ENCODE measurements at regions not wholly inside any gene's neighbourhood (a gene's known extent, or its start where the extent isn't known, plus 50 kb on each side); places are given as distances from the start of the nearest gene placed in this dataset.

DNA sequence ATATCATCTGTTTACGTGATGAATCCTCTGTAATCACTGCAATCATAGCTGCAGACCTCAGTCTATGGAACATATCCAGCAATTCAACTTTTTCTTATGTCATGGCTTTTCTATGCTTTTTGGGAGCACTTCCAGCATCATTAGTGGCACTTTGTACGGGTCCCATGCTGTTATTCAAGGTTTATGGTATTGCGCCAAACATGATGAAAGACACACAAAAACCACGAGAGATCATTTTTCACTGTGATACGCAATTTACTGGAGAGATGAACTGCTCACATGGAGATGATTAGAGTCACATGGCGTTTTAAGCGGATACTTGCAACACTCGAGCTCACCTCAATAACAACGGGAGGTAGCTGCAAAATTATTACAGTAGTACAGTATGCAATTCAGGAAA lies 2101.7 kb upstream of the PCDH20 start:
- Histone ChIP-seq H3K27ac (no peak overlapping the region), H3K9me3 (no peaks in the 10 kb centered on the region), H3K36me3 (no peaks in the 10 kb centered on the region), H3K4me1 (no peaks in the 10 kb centered on the region), H3K4me3 (no peak overlapping the region), H3K27me3 (no peaks in the 10 kb centered on the region)
- TF ChIP-seq, protein P1, sequence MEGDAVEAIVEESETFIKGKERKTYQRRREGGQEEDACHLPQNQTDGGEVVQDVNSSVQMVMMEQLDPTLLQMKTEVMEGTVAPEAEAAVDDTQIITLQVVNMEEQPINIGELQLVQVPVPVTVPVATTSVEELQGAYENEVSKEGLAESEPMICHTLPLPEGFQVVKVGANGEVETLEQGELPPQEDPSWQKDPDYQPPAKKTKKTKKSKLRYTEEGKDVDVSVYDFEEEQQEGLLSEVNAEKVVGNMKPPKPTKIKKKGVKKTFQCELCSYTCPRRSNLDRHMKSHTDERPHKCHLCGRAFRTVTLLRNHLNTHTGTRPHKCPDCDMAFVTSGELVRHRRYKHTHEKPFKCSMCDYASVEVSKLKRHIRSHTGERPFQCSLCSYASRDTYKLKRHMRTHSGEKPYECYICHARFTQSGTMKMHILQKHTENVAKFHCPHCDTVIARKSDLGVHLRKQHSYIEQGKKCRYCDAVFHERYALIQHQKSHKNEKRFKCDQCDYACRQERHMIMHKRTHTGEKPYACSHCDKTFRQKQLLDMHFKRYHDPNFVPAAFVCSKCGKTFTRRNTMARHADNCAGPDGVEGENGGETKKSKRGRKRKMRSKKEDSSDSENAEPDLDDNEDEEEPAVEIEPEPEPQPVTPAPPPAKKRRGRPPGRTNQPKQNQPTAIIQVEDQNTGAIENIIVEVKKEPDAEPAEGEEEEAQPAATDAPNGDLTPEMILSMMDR (IDR thresholded peaks at IDR 0.05): no peak
- no peak for DNase-seq (ENCODE audit: low spot score)

GRCh38 chr13:63516124-63516523 lies 2100.5 kb upstream of the PCDH20 start:
- H3K4me3 ChIP-seq: no peak overlapping the region
- TF ChIP-seq, protein P1 (IDR thresholded peaks at IDR 0.05): no peak
- no peak for DNase-seq (ENCODE audit: low spot score)
- no peaks in the 10 kb centered on the region for H3K4me1 ChIP-seq
- no peaks in the 10 kb centered on the region for H3K9me3 ChIP-seq
- no peaks in the 10 kb centered on the region for H3K27me3 ChIP-seq
- H3K36me3 ChIP-seq: no peaks in the 10 kb centered on the region
- no peak overlapping the region for H3K27ac ChIP-seq

DNA sequence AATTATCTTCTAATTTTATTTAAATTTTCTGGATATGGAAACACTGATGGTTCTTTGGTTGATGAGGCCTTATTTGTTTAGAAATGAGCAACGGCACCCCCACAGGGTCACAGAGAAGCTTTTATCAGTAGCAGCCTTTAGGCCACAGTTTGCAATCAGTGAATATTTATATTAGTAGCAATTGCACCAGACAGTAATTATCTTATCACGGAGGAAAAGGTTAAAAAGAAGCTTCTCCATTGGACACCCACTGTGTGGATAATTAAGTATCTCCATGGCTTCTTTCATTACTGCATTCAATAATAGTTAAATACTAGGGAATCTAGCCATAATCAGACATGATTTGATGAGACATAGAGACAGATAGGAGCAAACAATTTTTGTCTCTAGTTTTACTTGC lies 2099.2 kb upstream of the PCDH20 start:
- Histone ChIP-seq H3K27ac (no peak overlapping the region), H3K9me3 (no peaks in the 10 kb centered on the region), H3K4me1 (no peaks in the 10 kb centered on the region), H3K4me3 (no peak overlapping the region), H3K36me3 (no peaks in the 10 kb centered on the region), H3K27me3 (no peaks in the 10 kb centered on the region)
- no peak for DNase-seq (ENCODE audit: low spot score)
- TF ChIP-seq, protein P1 (IDR thresholded peaks at IDR 0.05): no peak

DNA sequence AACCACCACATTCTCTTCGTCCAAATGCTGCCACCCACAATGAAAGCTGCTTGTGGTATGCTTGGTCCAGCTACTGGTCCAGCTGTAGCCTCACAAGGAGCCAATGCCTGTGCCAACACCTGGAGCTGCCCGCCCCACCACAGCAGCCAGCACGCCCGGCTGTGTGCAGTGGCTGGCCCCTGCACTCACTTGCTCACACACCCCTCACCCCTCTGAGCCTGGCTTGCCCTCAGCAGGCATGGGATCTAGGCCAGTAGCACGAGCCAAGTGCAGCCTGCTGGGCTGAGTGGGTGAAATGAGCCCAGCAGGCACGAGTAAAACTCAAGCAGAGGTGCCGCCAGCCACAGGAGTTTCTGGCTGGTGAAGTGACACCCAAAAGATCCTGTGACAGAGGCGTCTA lies 2096.4 kb upstream of the PCDH20 start:
- H3K36me3 ChIP-seq: no peaks in the 10 kb centered on the region
- H3K27me3 ChIP-seq: no peaks in the 10 kb centered on the region
- no peaks in the 10 kb centered on the region for H3K4me1 ChIP-seq
- TF ChIP-seq, protein P1 (IDR thresholded peaks at IDR 0.05): no peak
- H3K4me3 ChIP-seq: no peak overlapping the region
- no peak for DNase-seq (ENCODE audit: low spot score)
- H3K9me3 ChIP-seq: no peaks in the 10 kb centered on the region
- H3K27ac ChIP-seq: no peak overlapping the region

- H3K4me1 ChIP-seq: no peaks in the 10 kb centered on the region
- H3K4me3 ChIP-seq: no peak overlapping the region
- H3K27me3 ChIP-seq: no peaks in the 10 kb centered on the region
- TF ChIP-seq, protein P1 (IDR thresholded peaks at IDR 0.05): no peak
- peaks cover 0 to 11% of the 10 kb centered on the region in 2 donors for H3K9me3 ChIP-seq
- H3K27ac ChIP-seq: no peak overlapping the region
- H3K36me3 ChIP-seq: no peaks in the 10 kb centered on the region
- no peak for DNase-seq (ENCODE audit: low spot score)
These were observed 2086.1 kb upstream of the PCDH20 start for GRCh38 chr13:63501702-63502101.

DNA sequence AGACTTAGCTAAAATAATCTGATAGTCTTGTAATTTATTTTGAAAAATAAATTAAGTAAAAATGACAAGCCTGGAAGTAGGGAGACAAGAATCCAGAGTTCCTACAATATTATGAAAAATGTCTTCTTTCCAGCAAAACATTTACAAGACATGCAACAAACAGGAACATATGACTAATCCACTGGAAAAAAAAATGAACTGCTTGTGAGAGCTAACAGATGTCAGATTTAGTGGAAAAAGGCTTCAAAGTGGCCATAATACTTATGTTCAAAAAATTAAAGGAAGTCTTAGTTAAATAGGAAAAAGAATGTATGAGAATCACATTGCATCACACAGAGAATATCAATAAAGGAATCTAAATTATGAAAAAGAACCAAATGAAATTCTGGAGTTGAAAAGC lies 2082.0 kb upstream of the PCDH20 start:
- no peak for DNase-seq (ENCODE audit: low spot score)
- H3K9me3 ChIP-seq: peaks cover 0 to 11% of the 10 kb centered on the region in 2 donors

More for the DNA sequence above, 2082.0 kb upstream of the PCDH20 start:
- Histone ChIP-seq H3K27ac (no peak overlapping the region), H3K27me3 (no peaks in the 10 kb centered on the region), H3K4me3 (no peak overlapping the region), H3K4me1 (no peaks in the 10 kb centered on the region), H3K36me3 (no peaks in the 10 kb centered on the region)
- TF ChIP-seq, protein P1 (IDR thresholded peaks at IDR 0.05): no peak
